ENCODE measurements at regions not wholly inside any gene's neighbourhood (a gene's known extent, or its start where the extent isn't known, plus 50 kb on each side); places are given as distances from the start of the nearest gene placed in this dataset.
"Not testable (repeated sequence)": the region's sequence is repeated elsewhere in the genome, so short reads cannot be mapped to it uniquely, and the experiment has no call there.

GRCh38 chr5:123294544-123294943, 128.7 kb downstream of the CEP120 start:
- DNase-seq (ENCODE audit: low spot score), result no peak

- no peak for DNase-seq (ENCODE audit: low spot score)
Observed at GRCh38 chr5:123289210-123289609, 134.0 kb downstream of the CEP120 start.

GRCh38 chr5:123287881-123288280, 135.3 kb downstream of the CEP120 start:
- no peak for DNase-seq (ENCODE audit: low spot score)

GRCh38 chr5:123286891-123287290, 136.3 kb downstream of the CEP120 start:
- no peak for DNase-seq (ENCODE audit: low spot score)

DNA sequence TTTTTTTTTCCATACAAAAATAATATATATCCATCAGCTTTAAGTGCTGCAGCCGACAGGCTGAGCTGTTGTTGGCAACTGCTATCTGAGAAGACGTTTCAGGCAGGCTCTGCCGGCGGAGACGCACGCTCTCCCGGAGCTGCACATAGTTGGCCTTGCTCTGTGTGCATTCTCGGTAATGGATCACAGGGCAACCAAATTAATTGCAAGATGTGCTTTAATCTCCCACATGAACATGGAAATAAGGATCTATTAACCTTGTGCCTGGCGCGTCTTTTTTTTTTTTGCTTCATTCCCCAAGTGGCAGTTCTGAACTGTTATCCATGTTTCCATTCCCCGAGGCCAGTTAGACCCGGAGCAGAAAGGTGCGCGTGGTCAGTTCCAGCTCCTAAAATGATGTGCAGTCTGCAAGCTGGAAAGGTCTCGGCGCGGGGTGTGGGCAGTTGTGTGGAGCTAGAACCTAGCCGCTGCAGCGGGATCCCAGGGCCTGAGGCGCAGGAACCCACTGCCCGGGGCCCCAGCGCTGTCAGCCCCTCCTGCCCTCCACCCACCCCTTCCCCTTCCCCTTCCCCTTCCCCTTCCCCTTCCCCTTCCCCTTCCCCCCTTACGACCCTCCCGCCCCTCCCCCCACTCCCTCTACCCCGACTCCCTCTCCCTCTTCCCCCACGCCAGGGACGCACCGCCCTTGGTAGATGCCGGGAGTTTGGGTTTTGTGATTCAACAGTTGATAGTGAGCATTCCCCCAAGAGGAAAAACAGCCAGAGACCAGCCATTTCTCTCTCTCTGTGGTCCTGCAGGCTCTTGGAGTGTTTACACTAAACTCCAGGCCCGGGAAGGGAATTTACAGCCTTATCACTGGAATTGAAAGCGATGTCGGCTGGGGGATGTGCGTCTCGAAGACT, 137.8 kb downstream of the CEP120 start:
- peak; percentile 23 for DNase-seq (ENCODE audit: low spot score)

DNA sequence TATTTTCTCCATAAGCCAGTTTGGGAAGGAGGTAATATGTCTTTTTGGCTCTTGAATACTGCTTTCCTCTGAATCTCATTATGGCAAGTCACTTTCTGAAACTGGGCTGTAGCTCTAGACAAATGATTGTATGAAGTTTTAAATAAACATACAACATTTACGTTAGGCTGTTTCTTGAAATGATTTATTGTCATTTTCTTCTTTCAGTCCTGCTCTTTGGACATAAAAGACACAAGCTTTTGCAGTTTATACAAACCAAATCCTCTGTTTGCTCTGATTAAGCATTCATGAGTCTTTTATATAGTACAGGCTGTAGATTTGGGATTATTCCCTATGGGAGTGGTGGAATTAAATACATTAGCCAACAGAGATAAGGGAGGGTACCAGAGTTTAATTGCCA, 139.7 kb downstream of the CEP120 start:
- no peak for DNase-seq (ENCODE audit: low spot score)

- no peak for DNase-seq (ENCODE audit: low spot score)
Observed at GRCh38 chr5:123283031-123283430, 140.2 kb downstream of the CEP120 start.

- DNase-seq (ENCODE audit: low spot score), result no peak
Observed at GRCh38 chr5:123282444-123282843, 140.8 kb downstream of the CEP120 start.

DNA sequence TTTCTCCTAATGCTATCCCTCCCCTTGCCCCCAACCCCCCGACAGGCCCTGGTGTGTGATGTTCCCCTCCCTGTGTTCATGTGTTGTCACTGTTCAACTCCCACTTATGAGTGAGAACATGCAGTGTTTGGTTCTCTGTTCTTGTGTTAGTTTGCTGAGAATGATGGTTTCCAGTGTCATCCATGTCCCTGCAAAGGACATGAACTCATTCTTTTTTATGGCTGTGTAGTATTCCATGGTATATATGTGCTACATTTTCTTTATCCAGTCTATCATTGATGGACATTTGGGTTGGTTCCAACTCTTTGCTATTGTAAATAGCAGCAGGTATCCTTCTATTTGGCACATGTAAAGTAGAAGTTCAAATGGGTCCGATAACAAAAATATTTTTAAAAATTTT, 142.3 kb downstream of the CEP120 start:
- not testable (repeated sequence) for DNase-seq (ENCODE audit: low spot score)

DNA sequence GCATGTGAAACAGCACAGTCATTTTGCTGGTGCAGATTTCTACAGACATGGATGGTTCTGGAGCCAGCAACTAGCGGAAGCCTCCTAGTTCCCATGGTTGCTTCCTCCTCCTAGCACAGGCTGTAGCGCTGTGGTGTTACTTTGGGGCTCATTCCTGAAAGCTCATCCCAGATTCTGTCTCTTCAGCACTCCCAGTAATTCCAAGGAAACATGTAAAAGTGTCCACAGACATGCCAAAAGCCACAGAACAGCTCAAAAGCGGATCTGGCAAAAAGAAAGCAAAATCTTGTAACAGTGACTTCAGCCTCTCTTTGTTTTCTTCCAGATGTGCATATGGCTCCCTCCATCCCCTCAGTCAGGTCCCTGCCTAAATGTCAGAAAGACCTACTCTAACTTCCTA, 144.1 kb downstream of the CEP120 start:
- no peak for DNase-seq (ENCODE audit: low spot score)

DNA sequence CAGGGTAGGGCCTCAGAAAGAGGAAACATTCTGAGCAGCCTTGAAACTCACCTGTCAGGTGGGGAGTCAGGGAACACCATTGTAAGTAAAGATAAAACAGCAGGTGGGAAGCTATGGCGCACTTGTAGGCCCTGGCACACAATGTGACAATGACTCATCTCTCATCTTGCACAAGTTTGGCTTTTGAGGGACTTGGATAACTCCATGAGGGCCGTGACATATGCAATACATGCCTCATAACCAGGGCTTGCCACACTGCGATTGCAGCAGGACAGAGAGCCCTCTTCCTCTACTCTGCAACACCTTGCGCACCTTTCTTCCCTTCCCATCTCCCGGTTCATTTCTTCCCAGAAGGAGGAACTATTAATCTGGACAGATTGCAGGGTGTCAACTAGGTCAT, 144.9 kb downstream of the CEP120 start:
- no peak for DNase-seq (ENCODE audit: low spot score)

DNA sequence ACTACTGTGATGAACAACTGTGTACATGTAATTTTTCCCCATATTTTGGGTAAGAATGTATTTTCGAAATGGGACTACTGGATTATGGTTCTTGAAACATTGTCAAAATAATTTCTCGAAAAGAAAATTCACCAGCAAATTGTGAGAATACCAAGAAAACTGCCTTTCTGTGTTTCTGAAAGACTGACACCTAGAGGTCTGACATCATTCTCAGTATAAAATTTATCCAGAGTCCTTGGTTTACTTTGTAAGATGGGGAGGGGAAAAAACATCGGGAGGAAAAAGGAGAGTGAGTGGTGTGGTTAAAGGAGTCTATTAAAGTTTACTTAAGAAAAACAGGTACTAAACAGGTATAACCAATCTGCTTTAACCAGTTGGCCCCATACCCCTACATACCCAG, 149.2 kb downstream of the CEP120 start:
- no peak for DNase-seq (ENCODE audit: low spot score)

DNA sequence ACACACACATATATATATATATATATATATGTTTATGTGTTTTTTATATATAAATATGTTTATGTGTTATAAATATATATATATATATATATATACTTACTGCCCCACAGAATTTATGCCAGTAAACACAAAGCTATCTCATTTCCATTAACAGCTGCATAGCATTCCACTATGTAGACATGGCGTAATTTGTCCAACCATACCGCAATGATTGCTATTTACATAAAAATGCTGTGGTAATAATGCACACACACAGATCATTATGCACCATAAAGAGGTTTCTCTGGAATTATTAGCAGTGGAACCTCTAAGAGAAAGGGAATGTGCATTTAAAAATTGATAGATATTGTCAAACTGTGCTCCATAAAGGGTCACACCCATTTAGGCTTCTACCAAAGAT, 150.1 kb downstream of the CEP120 start:
- no peak for DNase-seq (ENCODE audit: low spot score)

DNA sequence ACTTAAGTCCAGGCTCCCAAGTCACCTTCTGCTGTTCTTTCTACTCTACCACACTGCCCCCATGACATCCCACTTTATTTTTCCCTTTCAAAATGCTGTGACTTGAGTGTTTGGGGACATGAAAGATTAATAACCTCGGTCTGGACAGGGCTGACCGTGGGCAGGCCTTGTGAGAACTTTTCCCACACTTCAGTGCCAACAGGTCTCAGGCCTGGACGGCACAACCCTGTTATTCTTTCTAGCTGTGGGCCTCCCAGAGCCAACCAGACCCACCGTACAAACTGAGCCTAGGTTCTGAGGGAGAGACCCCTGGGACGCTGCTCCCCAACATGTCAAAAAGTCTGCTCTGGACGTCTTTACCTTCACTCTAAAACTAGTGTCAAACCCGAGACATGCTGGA, 153.4 kb downstream of the CEP120 start:
- DNase-seq (ENCODE audit: low spot score), result no peak

DNA sequence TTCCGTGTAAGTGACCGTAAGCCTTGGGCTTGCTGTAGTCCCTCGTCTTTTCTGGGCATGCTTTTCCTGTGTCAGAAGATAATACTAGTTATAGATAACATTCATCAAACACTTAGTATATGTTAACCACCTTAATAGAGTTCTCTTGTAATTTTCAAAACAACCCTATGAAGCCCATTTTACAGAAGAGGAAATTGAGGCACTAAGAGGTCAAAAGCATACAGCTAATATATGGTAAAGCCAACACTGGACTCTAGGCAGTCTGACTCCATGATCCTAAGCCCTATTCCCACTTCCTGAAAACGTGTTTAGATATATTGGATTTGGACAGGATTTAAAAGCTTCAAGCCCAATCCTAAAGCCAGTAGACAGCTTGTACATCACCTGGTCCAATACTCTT, 153.8 kb downstream of the CEP120 start:
- no peak for DNase-seq (ENCODE audit: low spot score)

DNA sequence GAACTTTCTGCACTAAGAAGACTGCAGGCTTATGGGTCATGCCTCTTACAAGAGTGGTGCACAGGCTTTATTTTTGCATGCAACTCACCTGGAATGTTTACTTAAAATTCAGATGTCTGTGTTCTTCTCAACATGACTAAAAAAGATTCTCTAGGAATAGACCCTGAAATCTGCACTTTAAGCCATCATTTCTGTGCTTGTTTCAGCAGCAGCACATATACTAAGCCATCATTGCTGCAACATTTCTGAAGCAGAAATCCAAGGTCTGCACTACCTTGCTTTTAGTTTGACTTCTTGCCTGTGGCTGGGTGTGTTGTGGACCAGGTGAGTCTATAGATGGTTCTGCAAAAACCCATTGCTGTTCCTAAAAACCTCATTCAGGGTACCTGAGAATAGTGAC, 156.8 kb downstream of the CEP120 start:
- no peak for DNase-seq (ENCODE audit: low spot score)

DNA sequence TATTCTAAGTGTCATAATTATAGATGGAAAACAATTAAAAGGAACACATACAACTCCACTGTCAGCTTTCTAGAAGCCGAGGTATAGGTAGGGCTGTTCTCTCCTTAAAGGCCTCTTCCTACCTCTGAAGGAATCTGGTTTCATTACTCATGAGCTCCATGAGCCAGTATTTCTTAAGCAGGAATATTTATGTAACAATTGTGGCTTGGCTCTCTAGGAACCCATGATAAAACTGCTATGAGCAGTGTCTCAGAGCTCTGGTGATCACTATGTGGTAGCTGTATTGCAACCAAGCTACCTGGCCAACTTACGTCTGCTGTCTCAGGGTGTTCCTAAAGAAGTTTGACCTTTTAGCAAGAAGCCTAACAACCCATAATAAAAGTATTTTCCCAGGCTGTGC, 157.7 kb downstream of the CEP120 start:
- no peak for DNase-seq (ENCODE audit: low spot score)

GRCh38 chr5:123264394-123264793, 158.8 kb downstream of the CEP120 start:
- no peak for DNase-seq (ENCODE audit: low spot score)

DNA sequence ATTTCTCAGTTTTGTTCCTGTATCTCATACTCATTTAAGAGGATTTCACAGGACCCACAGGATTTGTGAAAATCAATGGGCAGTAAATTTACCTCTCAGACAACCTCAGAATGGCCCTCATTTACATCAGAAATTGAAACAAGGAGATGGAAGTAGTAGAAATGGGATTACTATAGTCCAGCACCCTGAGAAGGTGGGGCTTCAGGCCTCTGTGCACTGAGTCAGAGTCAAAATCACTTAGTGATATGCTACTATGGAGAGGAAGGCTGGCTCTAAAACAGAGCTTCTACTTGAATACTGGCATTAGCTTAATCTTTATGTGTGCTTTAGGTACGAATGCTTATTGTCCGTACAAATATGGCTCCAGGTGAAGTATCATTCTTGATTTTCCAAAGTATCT, 159.3 kb downstream of the CEP120 start:
- no peak for DNase-seq (ENCODE audit: low spot score)

GRCh38 chr5:123262216-123262823, 160.9 kb downstream of the CEP120 start:
- no peak for DNase-seq (ENCODE audit: low spot score)

DNA sequence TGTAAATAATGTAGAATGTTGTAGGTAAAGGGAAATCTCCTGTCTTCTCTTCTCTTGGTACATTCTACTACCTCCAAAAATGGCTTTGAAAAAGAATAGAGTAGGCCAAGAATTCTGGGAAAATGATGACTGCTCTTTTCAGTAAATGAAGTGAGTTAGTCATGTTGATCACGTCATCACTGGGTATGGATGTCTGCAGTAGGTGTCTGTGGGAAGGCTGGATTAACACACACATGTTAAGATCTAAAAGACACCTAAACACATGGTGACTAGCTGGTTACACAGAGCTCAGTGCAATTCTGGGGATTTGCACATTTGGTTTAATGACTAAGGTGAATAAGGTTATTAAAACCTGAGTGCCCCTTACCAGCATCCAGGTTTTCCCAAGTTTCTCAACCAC, 161.5 kb downstream of the CEP120 start:
- DNase-seq (ENCODE audit: low spot score), result no peak

- DNase-seq (ENCODE audit: low spot score), result no peak
Observed at GRCh38 chr5:123249446-123249845, 160.4 kb downstream of the PRDM6 start.

DNA sequence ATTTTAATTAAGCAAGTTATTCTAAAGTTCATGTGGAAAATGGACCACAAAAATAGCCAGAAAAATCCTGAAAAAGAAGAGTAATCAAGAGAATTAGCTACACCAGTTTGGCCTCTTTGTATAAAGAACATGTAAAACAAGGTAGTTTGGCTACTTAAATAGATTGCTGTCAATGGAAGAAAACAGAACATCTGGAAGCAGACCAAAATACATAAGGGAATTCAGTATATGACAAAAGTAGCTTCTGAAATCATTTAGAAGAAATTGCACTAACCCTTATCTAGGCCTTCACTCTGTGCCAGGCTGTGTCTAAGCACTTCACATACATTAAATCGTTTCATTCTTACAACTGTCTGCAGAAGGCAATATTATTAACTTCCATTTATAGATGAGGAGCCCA, 156.6 kb downstream of the PRDM6 start:
- DNase-seq (ENCODE audit: low spot score), result no peak

- no peak for DNase-seq (ENCODE audit: low spot score)
Observed at GRCh38 chr5:123244458-123244857, 155.4 kb downstream of the PRDM6 start.
